NCI-H446 (cell line): ENCODE measurements at regions not wholly inside any gene's neighbourhood (a gene's known extent, or its start where the extent isn't known, plus 50 kb on each side); places are given as distances from the start of the nearest gene placed in this dataset.

ENCODE experiments used
- DNase-seq, 2 experiments: peaks; one replicate each; lab custom pipeline; 2025; lab: John Stamatoyannopoulos, UW

- DNase-seq, result no peak
These were observed 135.0 kb upstream of the STC2 start for GRCh38 chr5:173463207-173463606.

GRCh38 chr5:173458828-173459609 lies 130.8 kb upstream of the STC2 start:
- DNase-seq, result no peak

GRCh38 chr5:173457482-173457881 lies 129.3 kb upstream of the STC2 start:
- DNase-seq, result no peak

- no peak for DNase-seq
These were observed 128.5 kb upstream of the STC2 start for GRCh38 chr5:173456751-173457171.

GRCh38 chr5:173456181-173456580 lies 128.0 kb upstream of the STC2 start:
- no peak for DNase-seq

GRCh38 chr5:173455599-173455957 lies 127.4 kb upstream of the STC2 start:
- no peak for DNase-seq

GRCh38 chr5:173454736-173455598 lies 126.8 kb upstream of the STC2 start:
- DNase-seq, result no peak

- no peak for DNase-seq
These were observed 126.1 kb upstream of the STC2 start for GRCh38 chr5:173454361-173454735.

GRCh38 chr5:173453167-173453566 lies 125.0 kb upstream of the STC2 start:
- DNase-seq, result no peak

GRCh38 chr5:173452119-173452905 lies 124.1 kb upstream of the STC2 start:
- no peak for DNase-seq

GRCh38 chr5:173451651-173452050 lies 123.4 kb upstream of the STC2 start:
- DNase-seq, result no peak

GRCh38 chr5:173451031-173451430 lies 122.8 kb upstream of the STC2 start:
- no peak for DNase-seq

- no peak for DNase-seq
These were observed 122.0 kb upstream of the STC2 start for GRCh38 chr5:173450188-173450587.

- no peak for DNase-seq
These were observed 120.6 kb upstream of the STC2 start for GRCh38 chr5:173448856-173449255.

- no peak for DNase-seq
These were observed 115.8 kb upstream of the STC2 start for GRCh38 chr5:173443971-173444370.

GRCh38 chr5:173441053-173441628 lies 112.9 kb upstream of the STC2 start:
- DNase-seq, result no peak

- no peak for DNase-seq
These were observed 110.7 kb upstream of the STC2 start for GRCh38 chr5:173438951-173439350.

GRCh38 chr5:173435447-173435846 lies 107.2 kb upstream of the STC2 start:
- no peak for DNase-seq

GRCh38 chr5:173434270-173434669 lies 106.1 kb upstream of the STC2 start:
- no peak for DNase-seq

GRCh38 chr5:173430394-173430793 lies 102.2 kb upstream of the STC2 start:
- no peak for DNase-seq

GRCh38 chr5:173429489-173430150 lies 101.4 kb upstream of the STC2 start:
- DNase-seq, result no peak
